ENCODE measurements at regions not wholly inside any gene's neighbourhood (a gene's known extent, or its start where the extent isn't known, plus 50 kb on each side); places are given as distances from the start of the nearest gene placed in this dataset.

GRCh38 chr11:119976805-119977560 lies 160.9 kb downstream of the TRIM29 start:
- Histone ChIP-seq H3K27ac (ENCODE audit: low read length) (no peak overlapping the region), H3K27me3 (ENCODE audit: control insufficient read depth, insufficient read depth, low read length) (peaks cover 2% of the 10 kb centered on the region), H3K9me3 (ENCODE audit: control insufficient read depth, insufficient read depth, low read length) (no peaks in the 10 kb centered on the region), H3K36me3 (ENCODE audit: control insufficient read depth, insufficient read depth, low read length) (no peaks in the 10 kb centered on the region), H3K4me3 (ENCODE audit: low read length) (no peak overlapping the region), H3K4me1 (ENCODE audit: control insufficient read depth, insufficient read depth, low read length) (no peaks in the 10 kb centered on the region)
- H3K36me3 Mint-ChIP-seq = no peaks in the 10 kb centered on the region
- DNase-seq (no peak), ATAC-seq (no peak)
- peaks cover 13 to 35% of the 10 kb centered on the region in 2 donors for H3K27me3 Mint-ChIP-seq (ENCODE audit: low read depth in 2 of 2)
- H3K9me3 Mint-ChIP-seq = no peaks in the 10 kb centered on the region
- TF ChIP-seq CTCF (IDR thresholded peaks at IDR 0.05) = no peak
- intact Hi-C loops (cut with micrococcal nuclease) = no loop called here
- WGBS (ENCODE audit: insufficient coverage) = 85% methylated on average over 12 of the region's 13 CpGs
- H3K4me3 Mint-ChIP-seq = no peak overlapping the region
- no peaks in the 10 kb centered on the region for H3K4me1 Mint-ChIP-seq
- H3K27ac Mint-ChIP-seq = no peak overlapping the region

DNA sequence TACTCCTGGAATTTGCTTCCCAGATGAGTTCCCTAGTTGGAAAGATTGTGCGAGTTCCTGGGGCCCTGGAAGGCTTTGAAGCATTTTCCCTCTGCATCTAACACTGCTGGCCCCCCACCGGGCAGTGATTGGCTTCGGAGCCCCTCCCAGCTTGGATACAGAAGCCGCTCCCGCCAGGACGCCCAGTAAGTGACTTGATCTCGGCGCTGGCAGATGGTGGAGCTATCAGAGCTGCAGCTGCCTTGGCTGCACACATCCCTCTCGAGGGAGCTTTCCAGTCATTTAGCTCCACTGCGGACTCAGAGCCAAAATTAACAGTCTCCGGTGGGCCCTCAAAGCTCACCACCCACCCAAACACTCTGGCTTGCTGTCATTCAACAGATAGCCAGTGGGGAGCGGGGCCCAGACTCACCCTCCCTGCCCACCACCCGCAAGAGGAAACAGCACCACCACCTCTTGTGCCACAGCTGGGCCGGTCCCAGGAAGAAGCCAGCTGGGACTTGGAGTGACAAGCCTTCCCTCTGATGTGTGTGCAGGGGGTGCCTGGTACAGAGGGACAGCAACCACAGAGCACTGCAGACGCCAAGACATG lies 162.3 kb downstream of the TRIM29 start:
- TF ChIP-seq CTCF (IDR thresholded peaks at IDR 0.05) = no peak
- 44% methylated on average over 15 of the region's 15 CpGs for WGBS (ENCODE audit: insufficient coverage)
- no peaks in the 10 kb centered on the region for H3K4me1 Mint-ChIP-seq
- Histone ChIP-seq H3K9me3 (ENCODE audit: control insufficient read depth, insufficient read depth, low read length) (no peaks in the 10 kb centered on the region), H3K27ac (ENCODE audit: low read length) (no peak overlapping the region), H3K27me3 (ENCODE audit: control insufficient read depth, insufficient read depth, low read length) (peaks cover 2% of the 10 kb centered on the region), H3K36me3 (ENCODE audit: control insufficient read depth, insufficient read depth, low read length) (no peaks in the 10 kb centered on the region), H3K4me1 (ENCODE audit: control insufficient read depth, insufficient read depth, low read length) (no peaks in the 10 kb centered on the region), H3K4me3 (ENCODE audit: low read length) (no peak overlapping the region)
- H3K9me3 Mint-ChIP-seq = no peaks in the 10 kb centered on the region
- intact Hi-C loops (cut with micrococcal nuclease) = no loop called here
- DNase-seq (no peak), ATAC-seq (no peak)
- no peaks in the 10 kb centered on the region for H3K36me3 Mint-ChIP-seq
- no peak overlapping the region for H3K27ac Mint-ChIP-seq
- H3K27me3 Mint-ChIP-seq (ENCODE audit: low read depth in 2 of 2) = peaks cover 14 to 33% of the 10 kb centered on the region in 2 donors
- no peak overlapping the region for H3K4me3 Mint-ChIP-seq

DNA sequence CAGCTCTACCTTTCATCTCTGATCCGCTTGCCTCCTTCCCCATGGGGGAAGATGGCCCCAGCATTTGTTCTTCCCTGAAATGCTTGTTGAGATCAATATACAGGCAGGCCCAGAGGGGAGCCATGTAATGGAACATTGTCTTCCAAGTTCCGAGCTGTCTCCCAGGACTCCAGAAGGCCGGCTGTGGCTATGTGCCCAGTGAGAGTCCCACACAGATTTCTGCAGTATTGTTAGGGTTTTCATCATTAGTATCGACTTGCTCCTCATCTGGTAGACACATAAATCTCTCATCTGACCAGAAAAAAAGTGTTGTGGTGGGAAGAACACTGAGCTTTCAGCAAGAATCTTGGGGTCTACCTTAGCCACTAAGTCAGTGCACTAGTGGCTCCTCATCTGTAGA lies 163.4 kb downstream of the TRIM29 start:
- no peaks in the 10 kb centered on the region for H3K36me3 ChIP-seq (ENCODE audit: control insufficient read depth, insufficient read depth, low read length)
- no peaks in the 10 kb centered on the region for H3K9me3 Mint-ChIP-seq
- no peaks in the 10 kb centered on the region for H3K4me1 Mint-ChIP-seq
- H3K4me1 ChIP-seq (ENCODE audit: control insufficient read depth, insufficient read depth, low read length) = no peaks in the 10 kb centered on the region
- no peak for ATAC-seq
- no peaks in the 10 kb centered on the region for H3K9me3 ChIP-seq (ENCODE audit: control insufficient read depth, insufficient read depth, low read length)
- no peak overlapping the region for H3K4me3 ChIP-seq (ENCODE audit: low read length)
- no peak for DNase-seq
- no peak overlapping the region for H3K27ac Mint-ChIP-seq
- no peak for TF ChIP-seq CTCF (IDR thresholded peaks at IDR 0.05)
- peaks cover 15 to 38% of the 10 kb centered on the region in 2 donors for H3K27me3 Mint-ChIP-seq (ENCODE audit: low read depth in 2 of 2)
- 80% methylated on average over 4 of the region's 4 CpGs for WGBS (ENCODE audit: insufficient coverage)
- intact Hi-C loops (cut with micrococcal nuclease) = no loop called here
- H3K27ac ChIP-seq (ENCODE audit: low read length) = no peak overlapping the region
- H3K36me3 Mint-ChIP-seq = no peaks in the 10 kb centered on the region
- H3K4me3 Mint-ChIP-seq = no peak overlapping the region
- peaks cover 2% of the 10 kb centered on the region for H3K27me3 ChIP-seq (ENCODE audit: control insufficient read depth, insufficient read depth, low read length)
